Gastroesophageal sphincter (tissue), 4 donors: ENCODE measurements at regions not wholly inside any gene's neighbourhood (a gene's known extent, or its start where the extent isn't known, plus 50 kb on each side); places are given as distances from the start of the nearest gene placed in this dataset.

ENCODE experiments used
- ATAC-seq: fragments of 150-250 bp; one replicate; pipeline ENCODE4 v1.9.1; 2016; ENCODE audit warnings: mild to moderate bottlenecking, moderate library complexity
- H3K27ac ChIP-seq, 4 donors: fragments of 200-600 bp; sonication (generic) in 3 of 4; 1 replicate in 3 of 4; 2 replicates in 1 of 4; pipeline ENCODE4 v1.5.1; 2016 to 2019
- H3K27me3 ChIP-seq: fragments of 200-600 bp; sonication (generic); one replicate; pipeline ENCODE4 v1.5.1; 2019
- H3K36me3 ChIP-seq, 2 donors: fragments of 200-600 bp; sonication (generic); one replicate each; pipeline ENCODE4 v1.5.1; 2019; ENCODE audit warnings: control low read depth in 1 of 2
- H3K4me1 ChIP-seq, 3 donors: fragments of 200-600 bp; sonication (generic); 1 replicate in 2 of 3; 2 replicates in 1 of 3; pipeline ENCODE4 v1.5.1; 2016 to 2019; ENCODE audit warnings: control low read depth in 2 of 3
- H3K4me3 ChIP-seq, 2 donors: fragments of 200-600 bp; sonication (generic); one replicate each; pipeline ENCODE4 v1.5.1; 2019; ENCODE audit warnings: mild to moderate bottlenecking in 1 of 2, moderate library complexity in 1 of 2
- H3K9me3 ChIP-seq, 3 donors: fragments of 200-600 bp; sonication (generic); one replicate each; pipeline ENCODE4 v1.5.1; 2017 to 2019; ENCODE audit warnings: control low read depth in 2 of 3
- CTCF ChIP-seq, 4 experiments: fragments of 200-600 bp in 2 of 4; fragments of 450-650 bp in 2 of 4; sonication (generic) in 1 of 4; IDR thresholded peaks; one replicate each; pipeline ENCODE4 v1.5.1; 2017 to 2019; ENCODE audit warnings: antibody characterized with exemption in 4 of 4, mild to moderate bottlenecking in 2 of 4, moderate library complexity in 2 of 4
- EP300 ChIP-seq: sonication (generic); formaldehyde crosslinking; IDR thresholded peaks from one replicate; pipeline ENCODE4 v1.6.1; 2017; ENCODE audit warnings: antibody characterized with exemption, mild to moderate bottlenecking
- POLR2A ChIP-seq, 2 donors: fragments of 450-650 bp; IDR thresholded peaks; one replicate each; pipeline ENCODE4 v1.6.1; 2017; ENCODE audit warnings: antibody characterized with exemption in 2 of 2, mild to moderate bottlenecking in 2 of 2, moderate library complexity in 1 of 2
- POLR2AphosphoS5 ChIP-seq: sonication (generic); formaldehyde crosslinking; IDR thresholded peaks from one replicate; pipeline ENCODE4 v1.6.1; 2017; ENCODE audit warnings: antibody characterized with exemption
- whole genome bisulfite sequencing, 2 donors: methylation state at CpG; one replicate each; pipeline ENCODE4 v1.1.5; 2018; ENCODE audit warnings: low coverage in 1 of 2; 5-methylcytosine and 5-hydroxymethylcytosine counted together

- H3K27ac ChIP-seq: no peak overlapping the region
- H3K27me3 ChIP-seq: no peaks in the 10 kb centered on the region
- TF ChIP-seq POLR2AphosphoS5: no peak
- no peak for TF ChIP-seq POLR2A (IDR thresholded peaks at IDR 0.05)
- TF ChIP-seq EP300: no peak
- TF ChIP-seq CTCF (IDR thresholded peaks at IDR 0.05): no peak
- peaks cover 0 to 30% (median 0%) of the 10 kb centered on the region in 3 donors for H3K9me3 ChIP-seq
- WGBS, 2 donors: 75 to 88% methylated on average over 4 of the region's 33 CpGs
- no peaks in the 10 kb centered on the region for H3K36me3 ChIP-seq
- ATAC-seq: no peak
- no peak overlapping the region for H3K4me3 ChIP-seq
- no peaks in the 10 kb centered on the region for H3K4me1 ChIP-seq
Observed at GRCh38 chr17:22694362-22695227, 1002.3 kb downstream of the KCNJ18 start.

DNA sequence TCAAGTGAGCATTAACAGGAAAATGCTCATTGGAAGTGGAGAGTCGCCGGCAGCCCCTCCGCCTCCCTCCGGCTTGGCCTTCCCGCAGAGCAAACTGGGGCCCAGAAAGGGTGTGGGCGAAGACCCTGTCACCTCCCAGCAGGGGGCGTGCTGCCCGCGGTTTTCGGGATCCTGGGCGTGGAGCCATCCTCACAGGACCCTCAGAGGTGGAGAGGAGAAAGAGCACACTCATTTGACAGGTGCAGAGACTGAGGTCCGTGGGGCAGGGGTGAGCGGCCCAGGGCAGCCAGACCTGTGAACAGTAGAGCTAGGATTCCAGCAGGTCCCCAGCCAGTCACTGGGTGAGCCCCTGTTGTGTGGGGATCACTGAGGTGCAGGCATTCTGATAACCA is 1002.9 kb downstream of the KCNJ18 start:
- Histone ChIP-seq H3K4me3 (no peak overlapping the region), H3K36me3 (no peaks in the 10 kb centered on the region), H3K4me1 (no peaks in the 10 kb centered on the region), H3K27me3 (no peaks in the 10 kb centered on the region), H3K9me3 (peaks cover 0 to 30% (median 0%) of the 10 kb centered on the region in 3 donors), H3K27ac (no peak overlapping the region)
- WGBS, 2 donors: 60% methylated on average over 1 of the region's 13 CpGs; no CpG with 5 or more reads in 1 of the 2 donors
- TF ChIP-seq POLR2A (IDR thresholded peaks at IDR 0.05): no peak
- no peak for TF ChIP-seq POLR2AphosphoS5
- TF ChIP-seq EP300: no peak
- TF ChIP-seq CTCF (IDR thresholded peaks at IDR 0.05): no peak
- no peak for ATAC-seq

DNA sequence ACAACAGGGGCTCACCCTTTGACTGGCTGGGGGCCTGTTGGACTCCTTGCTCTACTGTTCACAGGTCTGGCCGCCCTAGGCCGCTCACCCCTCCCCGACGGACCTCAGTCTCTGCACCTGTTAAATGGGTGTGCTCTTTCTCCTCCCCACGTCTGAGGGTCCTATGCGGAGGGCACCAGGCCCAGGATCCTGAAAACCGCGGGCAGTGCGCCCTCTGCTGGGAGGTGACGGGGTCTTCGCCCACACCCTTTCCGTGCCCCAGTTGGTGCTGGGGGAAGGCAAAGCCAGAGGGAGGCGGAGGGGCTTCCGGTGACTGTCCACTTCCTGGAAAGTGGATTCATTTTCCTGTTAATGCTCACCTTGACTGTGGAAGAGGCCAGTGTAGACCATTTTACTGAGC is 1010.9 kb downstream of the KCNJ18 start:
- H3K36me3 ChIP-seq: no peaks in the 10 kb centered on the region
- H3K27ac ChIP-seq: no peak overlapping the region
- WGBS, 2 donors: 90% methylated on average over 2 of the region's 14 CpGs; no CpG with 5 or more reads in 1 of the 2 donors
- no peak for TF ChIP-seq EP300
- TF ChIP-seq POLR2AphosphoS5: no peak
- TF ChIP-seq POLR2A (IDR thresholded peaks at IDR 0.05): no peak
- no peak for TF ChIP-seq CTCF (IDR thresholded peaks at IDR 0.05)
- H3K27me3 ChIP-seq: peaks cover 7% of the 10 kb centered on the region
- no peak for ATAC-seq
- no peak overlapping the region for H3K4me3 ChIP-seq
- H3K9me3 ChIP-seq: peaks cover 0 to 15% (median 0%) of the 10 kb centered on the region in 3 donors
- no peaks in the 10 kb centered on the region for H3K4me1 ChIP-seq

DNA sequence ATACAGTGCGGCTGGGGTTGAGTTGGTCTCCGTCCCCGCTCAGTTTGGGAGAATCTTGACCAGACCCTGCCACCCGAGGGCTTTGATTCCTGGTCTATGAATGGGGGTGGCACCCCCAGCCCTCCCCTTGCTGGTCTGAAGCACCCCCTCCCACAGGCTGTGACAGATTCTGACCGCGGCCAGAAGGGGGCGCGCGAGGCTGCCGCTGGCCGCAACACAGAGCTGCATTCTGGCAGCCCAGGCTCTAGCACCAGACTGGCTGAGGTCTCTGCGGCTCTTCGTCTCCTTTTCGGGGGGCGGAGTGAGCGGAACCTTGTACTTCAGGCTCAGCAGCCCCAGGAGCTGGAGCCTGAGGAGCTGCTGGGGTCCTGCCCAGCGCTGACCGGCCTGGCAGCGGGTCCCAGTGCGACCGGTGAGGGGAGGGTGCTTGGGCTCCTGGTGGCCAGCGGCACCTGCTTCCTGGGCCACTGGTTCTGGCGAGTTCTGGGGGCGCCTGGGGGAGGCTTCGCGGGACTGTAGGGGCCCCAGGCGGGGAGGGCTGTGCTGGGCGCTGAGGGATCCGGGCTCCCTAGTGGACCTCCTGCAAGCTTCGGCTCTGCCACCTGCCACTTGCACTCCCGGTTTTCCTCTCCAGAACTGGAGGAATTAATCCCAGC is 1011.6 kb downstream of the KCNJ18 start:
- no peaks in the 10 kb centered on the region for H3K4me1 ChIP-seq
- H3K4me3 ChIP-seq: no peak overlapping the region
- peak; percentile 25 for ATAC-seq
- no peak overlapping the region for H3K27ac ChIP-seq
- peaks cover 0 to 8% (median 0%) of the 10 kb centered on the region in 3 donors for H3K9me3 ChIP-seq
- TF ChIP-seq EP300: no peak
- TF ChIP-seq POLR2AphosphoS5: no peak
- TF ChIP-seq CTCF (IDR thresholded peaks at IDR 0.05): no peak
- no peak for TF ChIP-seq POLR2A (IDR thresholded peaks at IDR 0.05)
- no peaks in the 10 kb centered on the region for H3K36me3 ChIP-seq
- whole genome bisulfite sequencing, 2 donors: 90 to 100% methylated on average over 1 to 2 of the region's 31 CpGs
- peaks cover 7% of the 10 kb centered on the region for H3K27me3 ChIP-seq
